Lower leg skin (tissue), 3 donors: ENCODE measurements at regions not wholly inside any gene's neighbourhood (a gene's known extent, or its start where the extent isn't known, plus 50 kb on each side); places are given as distances from the start of the nearest gene placed in this dataset.

Experiments used
- CTCF ChIP-seq, 3 donors: fragments of 450-650 bp; IDR thresholded peaks; one replicate each; pipeline ENCODE4 v1.5.1; 2016; ENCODE audit warnings: antibody characterized with exemption in 3 of 3, mild to moderate bottlenecking in 3 of 3, moderate library complexity in 2 of 3
- POLR2A ChIP-seq, 2 donors: fragments of 450-650 bp; IDR thresholded peaks; one replicate each; pipeline ENCODE4 v1.6.1; 2016 to 2017; ENCODE audit warnings: antibody characterized with exemption in 2 of 2, mild to moderate bottlenecking in 1 of 2, moderate library complexity in 1 of 2

DNA sequence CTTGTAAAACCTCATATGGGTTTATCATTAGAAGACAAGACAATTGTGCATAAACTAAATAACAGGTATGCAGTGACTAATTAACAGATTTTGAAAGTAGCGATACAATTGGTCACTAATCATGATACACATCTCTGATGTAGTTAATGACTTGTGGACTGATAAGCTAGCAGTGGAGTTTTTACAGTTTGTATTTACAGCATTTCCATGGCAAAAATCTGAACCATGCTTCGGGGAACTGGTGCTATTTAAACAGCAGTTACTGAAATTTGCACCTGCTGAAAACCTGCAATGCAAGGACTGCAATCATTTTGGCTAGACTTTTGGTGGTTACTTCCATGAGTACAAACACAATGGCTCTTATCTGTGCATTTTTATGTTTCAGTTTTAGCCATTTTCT lies 471.2 kb downstream of the RERGL start:
- TF ChIP-seq CTCF (IDR thresholded peaks at IDR 0.05) = no peak
- no peak for TF ChIP-seq POLR2A (IDR thresholded peaks at IDR 0.05)
